Femur (tissue), 1 donor: ENCODE measurements at regions not wholly inside any gene's neighbourhood (a gene's known extent, or its start where the extent isn't known, plus 50 kb on each side); places are given as distances from the start of the nearest gene placed in this dataset.

ENCODE experiments used
- DNase-seq: peaks from one replicate; pipeline ENCODE4 v3.0.0-alpha.2; 2017

DNA sequence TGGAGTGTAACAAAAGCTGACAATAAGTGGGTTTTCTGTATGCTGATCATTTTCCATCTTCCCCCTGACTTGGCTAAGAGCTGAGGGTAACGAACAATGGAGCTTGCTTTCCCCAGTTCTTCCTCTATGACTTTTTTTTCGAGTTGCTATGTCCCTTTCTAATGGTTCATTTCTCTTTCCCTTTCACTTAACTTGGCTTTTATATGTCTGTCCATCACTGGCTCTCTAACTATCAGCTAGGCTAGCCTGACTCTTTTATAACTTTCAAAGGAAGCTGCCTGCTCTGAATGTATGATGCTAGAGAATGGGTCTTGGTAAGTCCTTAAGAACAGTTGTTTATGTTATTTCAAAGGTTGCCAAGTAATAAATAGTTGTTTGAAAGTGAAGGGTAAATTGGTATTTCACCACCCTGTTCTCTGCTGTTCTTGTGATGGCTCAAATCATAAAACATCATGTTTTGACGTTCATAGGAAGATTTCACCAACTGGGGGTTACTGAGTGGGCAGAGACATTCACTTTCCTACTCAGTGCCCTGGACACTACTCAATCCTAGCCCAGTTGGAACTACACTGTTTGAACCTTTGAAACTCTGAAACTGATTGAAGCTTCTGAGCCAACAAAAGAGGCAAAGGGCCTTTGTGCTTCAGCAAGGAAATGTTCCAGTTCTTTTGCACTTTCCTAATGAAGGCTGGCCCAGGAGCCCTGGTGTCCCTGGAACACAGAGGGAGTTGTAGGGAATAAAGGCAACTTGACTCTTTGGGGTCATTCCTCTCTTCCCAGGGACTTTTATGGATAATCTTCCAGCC lies 85.4 kb upstream of the PHYHIPL start:
- no peak for DNase-seq

DNA sequence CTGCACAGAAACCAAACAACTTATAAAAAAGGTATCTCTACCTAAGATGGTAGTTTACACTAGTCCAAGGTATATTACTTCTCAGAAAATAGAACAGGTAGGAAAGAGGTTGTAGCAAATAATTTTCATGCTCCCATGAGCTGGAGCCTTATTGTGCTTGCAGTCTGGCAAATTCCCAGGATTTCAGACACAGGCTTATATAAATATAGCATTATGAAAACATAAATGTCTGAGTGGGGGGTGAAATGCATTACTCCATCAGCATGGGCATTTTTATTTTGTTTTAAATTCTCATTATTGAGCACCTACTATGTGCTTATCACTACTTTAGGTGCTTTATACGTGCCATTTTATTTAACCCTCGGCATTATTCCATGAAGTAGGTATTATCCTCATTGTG lies 83.0 kb upstream of the PHYHIPL start:
- DNase-seq: no peak

DNA sequence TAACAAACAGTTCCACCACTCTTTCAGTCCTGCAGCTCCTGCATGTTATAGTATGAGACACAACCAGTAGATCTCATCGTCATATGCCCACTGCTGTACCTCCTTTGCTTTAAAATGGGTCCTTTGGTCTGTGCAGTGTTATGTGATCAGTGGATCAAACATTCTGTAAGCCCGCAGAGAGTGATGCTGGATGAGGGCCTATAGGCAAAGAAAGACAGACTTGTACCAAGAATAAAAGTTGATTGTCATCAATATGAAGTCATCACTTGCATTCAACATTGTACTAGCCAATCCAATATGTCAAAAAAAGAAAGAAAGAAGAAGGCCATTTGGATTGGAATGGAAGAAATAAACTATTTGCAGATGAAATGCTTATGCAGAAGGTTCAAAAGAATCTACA lies 79.8 kb upstream of the PHYHIPL start:
- no peak for DNase-seq

DNA sequence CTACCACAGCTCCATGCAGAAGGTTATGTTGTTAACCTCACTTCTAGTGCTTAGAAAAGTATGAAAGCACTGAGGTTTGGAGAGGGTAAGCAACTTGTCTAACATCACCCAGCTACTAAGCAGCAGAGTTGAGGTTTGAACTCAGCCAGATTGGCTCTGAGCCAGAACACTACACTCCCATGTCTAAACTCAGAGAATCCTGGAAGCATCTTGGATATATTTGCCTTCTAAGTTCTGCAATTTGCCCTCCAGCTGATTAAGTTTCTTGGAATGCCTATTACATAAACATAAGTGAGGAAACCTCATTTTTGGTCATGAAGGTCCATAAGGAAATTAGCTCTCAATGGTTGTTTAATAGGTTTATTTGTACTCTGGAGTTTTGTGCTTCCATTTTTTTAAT lies 78.1 kb upstream of the PHYHIPL start:
- DNase-seq: peak; percentile 29

DNA sequence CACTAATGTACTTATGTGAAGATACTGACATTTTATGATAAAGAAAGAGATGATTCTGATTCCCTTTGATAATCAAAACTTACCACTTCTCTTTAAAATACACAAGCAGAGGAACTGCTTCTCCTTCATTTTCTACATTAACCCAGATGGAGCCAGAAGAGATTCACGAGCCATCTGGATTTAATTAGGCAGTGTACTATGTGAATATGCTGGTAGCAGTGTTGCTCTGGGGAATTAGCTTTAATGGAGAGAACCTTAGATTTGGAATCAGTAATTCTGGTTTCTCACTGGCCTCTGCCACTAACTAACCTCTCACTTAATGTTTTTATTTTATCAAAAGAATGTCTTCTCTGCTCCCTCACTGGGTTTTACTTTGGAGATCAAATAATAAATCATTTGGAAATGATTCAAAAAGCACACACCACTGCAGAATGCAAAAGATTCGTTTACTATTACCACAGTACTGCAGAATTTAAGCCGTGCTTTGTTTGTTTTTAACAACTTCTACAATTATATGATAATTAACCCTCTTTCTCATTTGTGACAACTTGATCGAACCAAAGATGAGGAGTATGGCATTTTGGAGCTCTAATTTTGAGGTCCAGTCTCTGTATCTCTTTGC lies 77.5 kb upstream of the PHYHIPL start:
- no peak for DNase-seq

DNA sequence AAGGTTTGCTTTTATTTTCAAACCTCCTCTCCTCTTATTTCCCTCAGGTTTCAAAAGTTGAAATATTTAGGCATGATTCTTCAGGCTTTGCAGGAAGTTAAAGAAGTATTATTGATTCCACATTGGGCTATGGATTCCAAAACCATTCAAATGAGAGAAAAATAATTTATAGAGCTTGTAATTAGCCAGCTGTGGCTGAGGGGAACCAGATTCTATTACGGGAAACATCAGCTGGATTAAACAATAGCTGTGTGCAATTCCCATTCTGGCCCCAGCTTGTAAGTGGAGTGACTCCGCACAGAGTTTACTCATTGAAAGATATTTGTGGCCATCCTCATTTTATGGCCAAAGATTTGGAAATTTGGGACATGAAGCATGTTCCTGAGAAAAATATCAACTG lies 77.0 kb upstream of the PHYHIPL start:
- DNase-seq: peak; percentile 60

DNA sequence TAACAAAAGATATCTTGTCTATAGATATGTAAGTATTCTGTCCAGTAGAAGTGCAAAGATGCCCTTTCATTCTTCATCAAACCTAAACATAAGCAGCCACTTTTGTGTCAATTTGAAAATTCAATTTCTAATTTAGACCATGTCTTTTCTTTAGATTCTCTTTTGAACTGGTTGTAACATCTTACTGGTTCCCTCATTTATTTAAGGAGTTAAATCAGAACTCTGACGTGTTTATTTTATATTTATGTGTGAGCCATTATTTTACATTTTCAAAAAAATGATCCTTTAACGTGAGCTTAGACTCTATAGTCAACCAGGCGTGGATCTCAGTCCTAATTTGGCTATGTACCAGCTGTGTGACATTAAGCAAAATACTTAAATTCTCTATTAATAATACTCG lies 74.0 kb upstream of the PHYHIPL start:
- DNase-seq: no peak

DNA sequence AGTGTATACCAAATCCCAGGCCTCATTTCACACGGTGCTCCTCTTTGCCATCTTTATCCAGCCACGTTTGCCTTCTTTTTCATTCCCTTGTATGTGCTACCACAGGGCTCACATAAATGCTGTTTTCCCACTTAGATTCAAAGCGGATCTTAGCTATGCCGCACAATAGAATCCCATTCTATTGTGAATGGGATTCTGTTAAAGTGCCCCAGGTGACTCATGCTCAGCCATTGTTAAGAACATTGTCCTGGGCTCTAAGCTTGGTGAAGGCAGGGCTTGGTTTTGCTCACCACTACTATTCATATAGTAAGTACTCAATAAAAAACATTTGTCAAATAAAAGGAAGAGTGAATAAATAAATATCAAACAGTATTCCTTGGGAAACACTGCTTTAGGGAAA lies 72.3 kb upstream of the PHYHIPL start:
- DNase-seq: no peak

DNA sequence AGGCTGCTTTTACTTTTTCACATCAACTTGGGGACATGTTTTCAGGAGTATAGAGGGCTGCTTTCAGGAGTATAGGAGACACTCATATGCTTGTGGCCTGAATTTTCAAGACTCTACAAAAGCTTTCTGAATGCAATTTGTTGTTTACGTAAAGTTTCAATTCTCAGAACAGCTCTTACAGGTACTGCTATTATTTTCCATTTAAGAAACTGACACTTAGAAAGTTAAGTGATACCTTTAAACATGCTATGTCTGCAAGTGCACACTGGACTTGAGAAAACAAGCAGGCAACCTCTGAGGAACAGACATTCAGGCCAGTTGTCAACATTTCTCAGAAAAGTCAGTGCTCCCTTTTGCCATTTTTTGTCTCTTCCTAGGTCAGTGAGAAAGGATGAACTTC lies 70.0 kb upstream of the PHYHIPL start:
- DNase-seq: no peak

DNA sequence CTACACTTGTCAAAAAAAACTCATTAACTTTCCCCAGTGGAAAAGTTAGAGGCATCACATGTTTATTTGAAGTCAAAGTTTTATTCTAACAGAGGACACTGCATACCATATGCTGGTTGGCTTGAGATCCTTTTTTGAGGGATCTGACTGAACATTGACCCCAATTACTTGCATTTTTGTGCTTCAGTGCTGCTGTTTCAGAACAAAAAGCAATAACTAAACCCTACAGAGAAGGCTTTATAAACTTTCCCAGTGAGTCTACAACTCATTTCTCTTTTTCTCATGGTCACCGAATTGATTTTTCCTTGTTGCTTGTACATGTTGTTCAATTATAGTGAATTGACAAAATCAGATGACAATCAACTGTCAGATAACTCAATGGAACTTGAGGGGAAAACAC lies 69.3 kb upstream of the PHYHIPL start:
- DNase-seq: no peak

DNA sequence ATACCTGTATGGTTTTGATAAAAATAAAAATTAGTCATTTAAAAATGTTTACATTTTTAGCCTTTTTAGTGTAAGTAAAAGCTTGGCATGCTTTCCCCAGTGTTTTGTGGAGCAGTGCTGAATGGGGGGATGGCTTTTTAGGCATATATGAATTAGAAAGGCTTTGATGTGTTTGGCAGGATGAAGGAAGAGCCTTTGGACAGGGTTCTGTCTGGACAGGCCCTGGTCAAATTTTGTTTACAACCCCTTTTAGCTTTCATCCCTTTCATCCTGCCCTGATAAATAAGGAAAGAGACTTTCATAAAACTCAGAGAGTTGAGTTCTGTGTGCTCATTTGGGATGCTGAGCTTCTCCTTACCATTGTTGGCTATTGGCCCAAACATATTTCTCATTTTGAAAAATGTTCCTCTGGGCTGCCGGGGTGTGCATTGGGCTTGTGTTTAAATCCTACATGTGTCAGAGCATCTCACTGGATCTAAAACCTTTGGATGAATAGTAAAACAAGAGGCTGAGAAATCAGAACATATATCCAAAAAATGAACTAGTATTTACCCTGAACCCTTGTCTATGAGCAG lies 68.1 kb upstream of the PHYHIPL start:
- DNase-seq: no peak

DNA sequence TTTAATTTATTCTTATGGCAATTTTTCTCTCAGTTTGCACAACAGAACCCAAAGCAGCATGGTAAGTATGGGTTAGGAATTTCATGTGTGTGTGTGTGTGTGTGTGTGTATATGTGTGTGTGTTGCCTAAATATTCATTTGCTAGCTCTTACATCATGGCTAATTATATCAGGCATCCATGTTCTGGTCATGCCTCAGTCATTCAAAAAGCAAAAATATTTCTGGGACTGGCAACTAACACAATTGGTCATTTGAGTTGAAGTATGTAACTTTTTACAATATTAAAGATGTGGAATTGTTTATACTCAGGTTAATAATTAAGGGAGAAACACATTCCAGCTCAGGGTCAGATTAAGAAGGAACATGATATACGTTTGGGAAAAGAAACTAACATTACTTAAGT lies 67.6 kb upstream of the PHYHIPL start:
- no peak for DNase-seq

DNA sequence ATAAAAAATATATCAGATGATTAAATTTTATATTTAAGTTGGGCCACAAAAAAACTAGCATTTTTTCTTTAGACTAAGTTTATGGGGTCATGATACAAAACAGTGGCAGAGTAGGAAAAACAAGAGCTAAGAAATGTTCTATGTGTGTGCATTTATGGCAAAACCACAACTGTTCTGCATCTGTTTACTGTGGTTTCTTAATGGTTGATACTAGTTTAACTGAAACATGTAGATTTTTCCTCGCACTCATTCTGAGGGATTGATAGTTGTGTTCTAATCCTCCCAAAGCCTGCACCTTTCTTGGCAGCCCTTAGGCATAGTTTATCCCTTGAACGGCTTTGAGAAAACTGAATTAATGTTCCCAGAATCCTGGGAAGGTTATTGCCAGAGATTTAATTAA lies 66.6 kb upstream of the PHYHIPL start:
- no peak for DNase-seq

DNA sequence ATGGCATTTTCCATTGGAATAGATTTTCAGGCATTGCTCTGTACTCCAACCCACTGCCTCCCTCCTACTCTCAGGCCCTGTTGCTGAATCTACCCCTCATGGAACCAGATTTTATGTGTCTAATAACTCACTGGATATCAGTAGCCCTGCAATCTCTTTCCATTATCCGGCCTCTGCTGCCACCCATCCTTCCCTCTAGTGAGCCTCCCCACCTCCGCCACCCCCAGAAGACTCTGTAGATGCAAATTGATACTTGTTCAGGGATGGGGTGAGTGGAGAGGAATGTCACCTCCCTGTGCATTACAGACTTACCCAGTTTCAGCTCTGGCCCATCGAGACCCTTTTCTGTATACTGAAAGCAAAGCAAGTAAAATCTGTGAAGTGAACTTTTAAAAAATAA lies 52.3 kb upstream of the PHYHIPL start:
- DNase-seq: no peak

DNA sequence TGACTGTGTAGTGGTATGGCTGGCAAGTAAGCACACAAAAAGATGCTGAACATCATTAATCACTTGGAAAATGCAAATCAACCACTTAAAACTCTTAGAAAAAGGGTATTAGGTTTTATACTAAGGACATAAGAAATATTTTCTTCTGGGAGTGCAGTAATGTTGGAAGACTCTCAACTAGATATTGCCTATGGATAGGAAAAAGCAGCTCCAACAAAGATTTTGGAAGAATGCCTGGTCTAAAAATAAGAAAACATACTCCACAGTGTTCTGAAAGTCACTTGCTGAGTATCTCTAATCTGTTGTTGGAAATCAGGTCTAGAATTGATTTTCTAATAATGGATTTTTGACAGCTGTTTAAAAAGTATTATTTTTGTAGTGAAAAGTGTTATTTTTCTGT lies 50.8 kb upstream of the PHYHIPL start:
- no peak for DNase-seq

DNA sequence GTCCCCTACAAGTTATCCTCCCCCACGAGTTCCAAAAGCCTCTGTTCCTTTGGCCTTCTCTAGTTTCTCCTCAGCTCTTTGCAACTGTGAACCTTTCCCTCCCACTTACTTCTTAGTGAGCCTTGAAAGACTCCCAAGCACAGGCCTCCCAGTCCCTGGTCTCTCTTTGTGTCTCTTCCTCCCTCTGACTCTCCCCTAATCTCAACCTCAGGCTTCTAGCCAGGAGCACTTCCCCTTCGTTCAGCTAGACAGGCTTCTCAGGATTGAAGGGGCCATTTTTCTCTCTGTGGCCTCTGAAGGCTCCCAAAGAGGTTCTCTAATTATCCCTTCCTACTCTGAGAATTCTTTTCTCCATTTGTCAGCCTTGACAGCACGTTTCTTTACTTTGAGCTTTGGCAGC lies 50.2 kb upstream of the PHYHIPL start:
- peak; percentile 59 for DNase-seq
